ENCODE measurements at regions not wholly inside any gene's neighbourhood (a gene's known extent, or its start where the extent isn't known, plus 50 kb on each side); places are given as distances from the start of the nearest gene placed in this dataset.

DNA sequence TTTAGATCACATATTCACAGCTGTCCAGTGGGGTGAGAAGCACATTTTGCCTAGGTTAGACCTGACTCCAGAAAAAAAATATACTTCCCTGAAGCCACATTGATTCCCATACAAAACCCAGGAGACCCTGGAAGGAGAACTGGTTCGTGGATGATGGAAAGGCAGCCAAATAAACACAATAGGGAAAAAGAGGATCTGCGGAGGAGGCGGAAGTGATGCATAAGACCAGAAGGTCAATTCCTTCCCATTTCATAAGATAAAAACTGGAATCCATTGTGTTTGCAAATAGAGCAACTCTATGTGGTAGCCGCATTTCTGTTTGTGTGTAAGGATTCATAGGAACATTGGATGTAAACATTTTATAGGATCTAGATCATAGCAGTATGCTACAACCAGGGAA is 781.9 kb upstream of the GRM7 start:
- no peak for ATAC-seq
- TF ChIP-seq RARB (CRISPR knock-in tag; IDR thresholded peaks at IDR 0.05) (no peak), ARNTL (CRISPR knock-in tag; IDR thresholded peaks at IDR 0.05; ENCODE audit: borderline replicate concordance, low read depth) (no peak), ZNF8 (CRISPR knock-in tag; IDR thresholded peaks at IDR 0.05) (no peak), ESRRG (CRISPR knock-in tag; IDR thresholded peaks at IDR 0.05) (no peak), CSDC2 (CRISPR knock-in tag; IDR thresholded peaks at IDR 0.05) (no peak), ZFP3 (CRISPR knock-in tag; IDR thresholded peaks at IDR 0.05) (no peak), OSR1 (CRISPR knock-in tag; IDR thresholded peaks at IDR 0.05) (no peak), ZFP30 (CRISPR knock-in tag; IDR thresholded peaks at IDR 0.05) (no peak), TOX (CRISPR knock-in tag; IDR thresholded peaks at IDR 0.05; ENCODE audit: borderline replicate concordance) (no peak), SNAI2 (CRISPR knock-in tag; IDR thresholded peaks at IDR 0.05) (no peak)
- TF ChIP-seq, protein P1, sequence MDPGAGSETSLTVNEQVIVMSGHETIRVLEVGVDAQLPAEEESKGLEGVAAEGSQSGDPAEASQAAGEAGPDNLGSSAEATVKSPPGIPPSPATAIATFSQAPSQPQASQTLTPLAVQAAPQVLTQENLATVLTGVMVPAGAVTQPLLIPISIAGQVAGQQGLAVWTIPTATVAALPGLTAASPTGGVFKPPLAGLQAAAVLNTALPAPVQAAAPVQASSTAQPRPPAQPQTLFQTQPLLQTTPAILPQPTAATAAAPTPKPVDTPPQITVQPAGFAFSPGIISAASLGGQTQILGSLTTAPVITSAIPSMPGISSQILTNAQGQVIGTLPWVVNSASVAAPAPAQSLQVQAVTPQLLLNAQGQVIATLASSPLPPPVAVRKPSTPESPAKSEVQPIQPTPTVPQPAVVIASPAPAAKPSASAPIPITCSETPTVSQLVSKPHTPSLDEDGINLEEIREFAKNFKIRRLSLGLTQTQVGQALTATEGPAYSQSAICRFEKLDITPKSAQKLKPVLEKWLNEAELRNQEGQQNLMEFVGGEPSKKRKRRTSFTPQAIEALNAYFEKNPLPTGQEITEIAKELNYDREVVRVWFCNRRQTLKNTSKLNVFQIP (CRISPR knock-in tag; IDR thresholded peaks at IDR 0.05; ENCODE audit: borderline replicate concordance, low read depth): no peak
- TF ChIP-seq, protein P2, sequence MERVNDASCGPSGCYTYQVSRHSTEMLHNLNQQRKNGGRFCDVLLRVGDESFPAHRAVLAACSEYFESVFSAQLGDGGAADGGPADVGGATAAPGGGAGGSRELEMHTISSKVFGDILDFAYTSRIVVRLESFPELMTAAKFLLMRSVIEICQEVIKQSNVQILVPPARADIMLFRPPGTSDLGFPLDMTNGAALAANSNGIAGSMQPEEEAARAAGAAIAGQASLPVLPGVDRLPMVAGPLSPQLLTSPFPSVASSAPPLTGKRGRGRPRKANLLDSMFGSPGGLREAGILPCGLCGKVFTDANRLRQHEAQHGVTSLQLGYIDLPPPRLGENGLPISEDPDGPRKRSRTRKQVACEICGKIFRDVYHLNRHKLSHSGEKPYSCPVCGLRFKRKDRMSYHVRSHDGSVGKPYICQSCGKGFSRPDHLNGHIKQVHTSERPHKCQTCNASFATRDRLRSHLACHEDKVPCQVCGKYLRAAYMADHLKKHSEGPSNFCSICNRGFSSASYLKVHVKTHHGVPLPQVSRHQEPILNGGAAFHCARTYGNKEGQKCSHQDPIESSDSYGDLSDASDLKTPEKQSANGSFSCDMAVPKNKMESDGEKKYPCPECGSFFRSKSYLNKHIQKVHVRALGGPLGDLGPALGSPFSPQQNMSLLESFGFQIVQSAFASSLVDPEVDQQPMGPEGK (CRISPR knock-in tag; IDR thresholded peaks at IDR 0.05; ENCODE audit: borderline replicate concordance): no peak
- TF ChIP-seq, protein P3, sequence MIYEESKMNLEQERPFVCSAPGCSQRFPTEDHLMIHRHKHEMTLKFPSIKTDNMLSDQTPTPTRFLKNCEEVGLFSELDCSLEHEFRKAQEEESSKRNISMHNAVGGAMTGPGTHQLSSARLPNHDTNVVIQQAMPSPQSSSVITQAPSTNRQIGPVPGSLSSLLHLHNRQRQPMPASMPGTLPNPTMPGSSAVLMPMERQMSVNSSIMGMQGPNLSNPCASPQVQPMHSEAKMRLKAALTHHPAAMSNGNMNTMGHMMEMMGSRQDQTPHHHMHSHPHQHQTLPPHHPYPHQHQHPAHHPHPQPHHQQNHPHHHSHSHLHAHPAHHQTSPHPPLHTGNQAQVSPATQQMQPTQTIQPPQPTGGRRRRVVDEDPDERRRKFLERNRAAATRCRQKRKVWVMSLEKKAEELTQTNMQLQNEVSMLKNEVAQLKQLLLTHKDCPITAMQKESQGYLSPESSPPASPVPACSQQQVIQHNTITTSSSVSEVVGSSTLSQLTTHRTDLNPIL (CRISPR knock-in tag; IDR thresholded peaks at IDR 0.05; ENCODE audit: low read depth): no peak

DNA sequence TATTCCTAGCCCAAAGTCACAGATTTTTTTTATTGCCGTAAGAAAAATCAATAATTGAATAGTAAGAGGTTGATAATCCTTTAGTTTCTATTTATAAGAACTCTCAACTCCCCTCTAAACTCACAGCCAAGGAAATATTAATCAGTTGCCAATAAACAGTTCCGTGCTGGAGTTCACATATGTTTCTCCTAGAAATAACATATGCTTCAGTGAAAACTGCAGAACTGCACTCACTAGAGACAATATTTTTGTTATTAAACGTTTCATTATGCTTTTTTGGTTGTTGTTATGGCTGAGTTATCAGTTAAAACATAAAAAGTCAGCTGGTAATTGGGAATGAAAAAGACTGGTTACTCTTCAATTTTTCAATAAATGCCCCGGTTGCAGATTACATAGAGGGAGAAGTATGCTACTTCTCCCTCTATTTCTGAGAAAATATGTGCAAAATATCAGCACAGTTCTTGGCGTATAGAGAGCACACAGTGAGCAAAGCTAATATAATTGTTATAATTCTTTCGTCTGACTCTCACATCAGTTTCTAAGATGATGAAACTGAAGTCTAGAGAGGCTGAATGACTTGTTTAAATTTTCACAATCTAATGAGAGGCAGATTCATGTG is 781.2 kb upstream of the GRM7 start:
- ATAC-seq: no peak
- TF ChIP-seq ZNF8 (CRISPR knock-in tag; IDR thresholded peaks at IDR 0.05): no peak
- TF ChIP-seq ZFP3 (CRISPR knock-in tag; IDR thresholded peaks at IDR 0.05): no peak
- TF ChIP-seq, protein P3 (CRISPR knock-in tag; IDR thresholded peaks at IDR 0.05; ENCODE audit: low read depth): no peak
- TF ChIP-seq ISL1 (CRISPR knock-in tag; IDR thresholded peaks at IDR 0.05): no peak
- TF ChIP-seq ZC3H10 (CRISPR knock-in tag; IDR thresholded peaks at IDR 0.05): no peak
- TF ChIP-seq BACH2 (CRISPR knock-in tag; IDR thresholded peaks at IDR 0.05; ENCODE audit: borderline replicate concordance): no peak
- no peak for TF ChIP-seq ARNTL (CRISPR knock-in tag; IDR thresholded peaks at IDR 0.05; ENCODE audit: borderline replicate concordance, low read depth)
- TF ChIP-seq PPARA (CRISPR knock-in tag; IDR thresholded peaks at IDR 0.05; ENCODE audit: borderline replicate concordance): no peak
- TF ChIP-seq, protein P2 (CRISPR knock-in tag; IDR thresholded peaks at IDR 0.05; ENCODE audit: borderline replicate concordance): no peak
- TF ChIP-seq, protein P4, sequence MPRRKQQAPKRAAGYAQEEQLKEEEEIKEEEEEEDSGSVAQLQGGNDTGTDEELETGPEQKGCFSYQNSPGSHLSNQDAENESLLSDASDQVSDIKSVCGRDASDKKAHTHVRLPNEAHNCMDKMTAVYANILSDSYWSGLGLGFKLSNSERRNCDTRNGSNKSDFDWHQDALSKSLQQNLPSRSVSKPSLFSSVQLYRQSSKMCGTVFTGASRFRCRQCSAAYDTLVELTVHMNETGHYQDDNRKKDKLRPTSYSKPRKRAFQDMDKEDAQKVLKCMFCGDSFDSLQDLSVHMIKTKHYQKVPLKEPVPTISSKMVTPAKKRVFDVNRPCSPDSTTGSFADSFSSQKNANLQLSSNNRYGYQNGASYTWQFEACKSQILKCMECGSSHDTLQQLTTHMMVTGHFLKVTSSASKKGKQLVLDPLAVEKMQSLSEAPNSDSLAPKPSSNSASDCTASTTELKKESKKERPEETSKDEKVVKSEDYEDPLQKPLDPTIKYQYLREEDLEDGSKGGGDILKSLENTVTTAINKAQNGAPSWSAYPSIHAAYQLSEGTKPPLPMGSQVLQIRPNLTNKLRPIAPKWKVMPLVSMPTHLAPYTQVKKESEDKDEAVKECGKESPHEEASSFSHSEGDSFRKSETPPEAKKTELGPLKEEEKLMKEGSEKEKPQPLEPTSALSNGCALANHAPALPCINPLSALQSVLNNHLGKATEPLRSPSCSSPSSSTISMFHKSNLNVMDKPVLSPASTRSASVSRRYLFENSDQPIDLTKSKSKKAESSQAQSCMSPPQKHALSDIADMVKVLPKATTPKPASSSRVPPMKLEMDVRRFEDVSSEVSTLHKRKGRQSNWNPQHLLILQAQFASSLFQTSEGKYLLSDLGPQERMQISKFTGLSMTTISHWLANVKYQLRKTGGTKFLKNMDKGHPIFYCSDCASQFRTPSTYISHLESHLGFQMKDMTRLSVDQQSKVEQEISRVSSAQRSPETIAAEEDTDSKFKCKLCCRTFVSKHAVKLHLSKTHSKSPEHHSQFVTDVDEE (CRISPR knock-in tag; IDR thresholded peaks at IDR 0.05): no peak
- TF ChIP-seq ZFP30 (CRISPR knock-in tag; IDR thresholded peaks at IDR 0.05): no peak
- no peak for TF ChIP-seq RARB (CRISPR knock-in tag; IDR thresholded peaks at IDR 0.05)
- no peak for TF ChIP-seq TCF4 (CRISPR knock-in tag; IDR thresholded peaks at IDR 0.05; ENCODE audit: borderline replicate concordance)
- no peak for TF ChIP-seq ZNF70 (CRISPR knock-in tag; IDR thresholded peaks at IDR 0.05)
- no peak for TF ChIP-seq TOX (CRISPR knock-in tag; IDR thresholded peaks at IDR 0.05; ENCODE audit: borderline replicate concordance)
